DOHH2 (cell line): ENCODE measurements at regions not wholly inside any gene's neighbourhood (a gene's known extent, or its start where the extent isn't known, plus 50 kb on each side); places are given as distances from the start of the nearest gene placed in this dataset.

Source experiments
- CTCF ChIP-seq: fragments of 200-600 bp; sonication (generic); IDR thresholded peaks from one replicate; pipeline ENCODE4 v1.5.1; 2014; ENCODE audit warnings: antibody characterized with exemption, mild to moderate bottlenecking, low read depth, low read length; ENCODE audit not compliant: poor library complexity, severe bottlenecking
- EZH2phosphoT487 ChIP-seq: fragments of 200-600 bp; sonication (generic); IDR thresholded peaks from 2 replicates; pipeline ENCODE4 v1.6.1; 2017; ENCODE audit warnings: borderline replicate concordance, mild to moderate bottlenecking, antibody characterized with exemption, low read length, moderate library complexity, mixed read lengths

- no peak for TF ChIP-seq CTCF
- no peak for TF ChIP-seq EZH2phosphoT487
Observed at GRCh38 chr3:135844386-135844785, 121.1 kb upstream of the PPP2R3A start.
